ENCODE measurements at regions not wholly inside any gene's neighbourhood (a gene's known extent, or its start where the extent isn't known, plus 50 kb on each side); places are given as distances from the start of the nearest gene placed in this dataset.

- H3K27ac ChIP-seq (replicated peaks) = no peak overlapping the region
- peak in 1 of 2 experiments; percentile 12 for DNase-seq (ENCODE audit: low read depth in 1 of 2, low spot score in 1 of 2)
- TF ChIP-seq, protein P1, sequence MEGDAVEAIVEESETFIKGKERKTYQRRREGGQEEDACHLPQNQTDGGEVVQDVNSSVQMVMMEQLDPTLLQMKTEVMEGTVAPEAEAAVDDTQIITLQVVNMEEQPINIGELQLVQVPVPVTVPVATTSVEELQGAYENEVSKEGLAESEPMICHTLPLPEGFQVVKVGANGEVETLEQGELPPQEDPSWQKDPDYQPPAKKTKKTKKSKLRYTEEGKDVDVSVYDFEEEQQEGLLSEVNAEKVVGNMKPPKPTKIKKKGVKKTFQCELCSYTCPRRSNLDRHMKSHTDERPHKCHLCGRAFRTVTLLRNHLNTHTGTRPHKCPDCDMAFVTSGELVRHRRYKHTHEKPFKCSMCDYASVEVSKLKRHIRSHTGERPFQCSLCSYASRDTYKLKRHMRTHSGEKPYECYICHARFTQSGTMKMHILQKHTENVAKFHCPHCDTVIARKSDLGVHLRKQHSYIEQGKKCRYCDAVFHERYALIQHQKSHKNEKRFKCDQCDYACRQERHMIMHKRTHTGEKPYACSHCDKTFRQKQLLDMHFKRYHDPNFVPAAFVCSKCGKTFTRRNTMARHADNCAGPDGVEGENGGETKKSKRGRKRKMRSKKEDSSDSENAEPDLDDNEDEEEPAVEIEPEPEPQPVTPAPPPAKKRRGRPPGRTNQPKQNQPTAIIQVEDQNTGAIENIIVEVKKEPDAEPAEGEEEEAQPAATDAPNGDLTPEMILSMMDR (IDR thresholded peaks at IDR 0.05; ENCODE audit: insufficient read depth, low read length) = no peak
- TF ChIP-seq GABPA (IDR thresholded peaks at IDR 0.05; ENCODE audit: low read depth) (no peak), SPI1 (IDR thresholded peaks at IDR 0.05; ENCODE audit: borderline replicate concordance, low read depth) (no peak), POLR2AphosphoS5 (IDR thresholded peaks at IDR 0.05; ENCODE audit: low read depth) (no peak)
- TF ChIP-seq, protein P2, sequence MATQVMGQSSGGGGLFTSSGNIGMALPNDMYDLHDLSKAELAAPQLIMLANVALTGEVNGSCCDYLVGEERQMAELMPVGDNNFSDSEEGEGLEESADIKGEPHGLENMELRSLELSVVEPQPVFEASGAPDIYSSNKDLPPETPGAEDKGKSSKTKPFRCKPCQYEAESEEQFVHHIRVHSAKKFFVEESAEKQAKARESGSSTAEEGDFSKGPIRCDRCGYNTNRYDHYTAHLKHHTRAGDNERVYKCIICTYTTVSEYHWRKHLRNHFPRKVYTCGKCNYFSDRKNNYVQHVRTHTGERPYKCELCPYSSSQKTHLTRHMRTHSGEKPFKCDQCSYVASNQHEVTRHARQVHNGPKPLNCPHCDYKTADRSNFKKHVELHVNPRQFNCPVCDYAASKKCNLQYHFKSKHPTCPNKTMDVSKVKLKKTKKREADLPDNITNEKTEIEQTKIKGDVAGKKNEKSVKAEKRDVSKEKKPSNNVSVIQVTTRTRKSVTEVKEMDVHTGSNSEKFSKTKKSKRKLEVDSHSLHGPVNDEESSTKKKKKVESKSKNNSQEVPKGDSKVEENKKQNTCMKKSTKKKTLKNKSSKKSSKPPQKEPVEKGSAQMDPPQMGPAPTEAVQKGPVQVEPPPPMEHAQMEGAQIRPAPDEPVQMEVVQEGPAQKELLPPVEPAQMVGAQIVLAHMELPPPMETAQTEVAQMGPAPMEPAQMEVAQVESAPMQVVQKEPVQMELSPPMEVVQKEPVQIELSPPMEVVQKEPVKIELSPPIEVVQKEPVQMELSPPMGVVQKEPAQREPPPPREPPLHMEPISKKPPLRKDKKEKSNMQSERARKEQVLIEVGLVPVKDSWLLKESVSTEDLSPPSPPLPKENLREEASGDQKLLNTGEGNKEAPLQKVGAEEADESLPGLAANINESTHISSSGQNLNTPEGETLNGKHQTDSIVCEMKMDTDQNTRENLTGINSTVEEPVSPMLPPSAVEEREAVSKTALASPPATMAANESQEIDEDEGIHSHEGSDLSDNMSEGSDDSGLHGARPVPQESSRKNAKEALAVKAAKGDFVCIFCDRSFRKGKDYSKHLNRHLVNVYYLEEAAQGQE (IDR thresholded peaks at IDR 0.05; ENCODE audit: insufficient replicate concordance, low read depth) = no peak
- H3K27me3 ChIP-seq (ENCODE audit: insufficient read depth, poor library complexity, severe bottlenecking) = no peaks in the 10 kb centered on the region
- no peak overlapping the region for H3K4me3 ChIP-seq (replicated peaks; ENCODE audit: insufficient read depth, low read length)
Measured at GRCh38 chr2:228433721-228434120, 252.2 kb upstream of the SPHKAP start.

GRCh38 chr2:228432116-228432515 is 250.6 kb upstream of the SPHKAP start:
- H3K4me3 ChIP-seq (replicated peaks; ENCODE audit: insufficient read depth, low read length) = no peak overlapping the region
- no peak overlapping the region for H3K27ac ChIP-seq (replicated peaks)
- TF ChIP-seq POLR2AphosphoS5 (IDR thresholded peaks at IDR 0.05; ENCODE audit: low read depth) (no peak), GABPA (IDR thresholded peaks at IDR 0.05; ENCODE audit: low read depth) (no peak), SPI1 (IDR thresholded peaks at IDR 0.05; ENCODE audit: borderline replicate concordance, low read depth) (no peak)
- TF ChIP-seq, protein P2 (IDR thresholded peaks at IDR 0.05; ENCODE audit: insufficient replicate concordance, low read depth) = no peak
- TF ChIP-seq, protein P1 (IDR thresholded peaks at IDR 0.05; ENCODE audit: insufficient read depth, low read length) = no peak
- H3K27me3 ChIP-seq (ENCODE audit: insufficient read depth, poor library complexity, severe bottlenecking) = no peaks in the 10 kb centered on the region
- DNase-seq (ENCODE audit: low read depth in 1 of 2, low spot score in 1 of 2) = no peak

GRCh38 chr2:228430986-228431385 is 249.5 kb upstream of the SPHKAP start:
- no peak overlapping the region for H3K4me3 ChIP-seq (replicated peaks; ENCODE audit: insufficient read depth, low read length)
- no peak for DNase-seq (ENCODE audit: low read depth in 1 of 2, low spot score in 1 of 2)
- H3K27ac ChIP-seq (replicated peaks) = no peak overlapping the region

More at GRCh38 chr2:228430986-228431385, 249.5 kb upstream of the SPHKAP start:
- no peak for TF ChIP-seq SPI1 (IDR thresholded peaks at IDR 0.05; ENCODE audit: borderline replicate concordance, low read depth)
- TF ChIP-seq GABPA (IDR thresholded peaks at IDR 0.05; ENCODE audit: low read depth) = no peak
- TF ChIP-seq, protein P2 (IDR thresholded peaks at IDR 0.05; ENCODE audit: insufficient replicate concordance, low read depth) = no peak
- no peak for TF ChIP-seq POLR2AphosphoS5 (IDR thresholded peaks at IDR 0.05; ENCODE audit: low read depth)
- TF ChIP-seq, protein P1 (IDR thresholded peaks at IDR 0.05; ENCODE audit: insufficient read depth, low read length) = no peak
- no peaks in the 10 kb centered on the region for H3K27me3 ChIP-seq (ENCODE audit: insufficient read depth, poor library complexity, severe bottlenecking)

Data from HL-60 (cell line).